Stimulated activated naive CD8-positive, alpha-beta T cell treated with anti-CD3 and anti-CD28 coated beads, Interleukin-15, amount 100 ng/mL, for 72 hours (primary cell): ENCODE measurements at regions not wholly inside any gene's neighbourhood (a gene's known extent, or its start where the extent isn't known, plus 50 kb on each side); places are given as distances from the start of the nearest gene placed in this dataset.
A peak's percentile ranks its signal among the peaks of the same experiment; 100 is the strongest.

ENCODE experiments used
- ATAC-seq: fragments of 150-1000 bp; cut with Tn5 transposase; 2 replicates; pipeline ENCODE4 v1.10.0; 2021; ENCODE audit warnings: mild to moderate bottlenecking, moderate library complexity
- DNase-seq, 2 donors: peaks; one replicate each; pipeline ENCODE4 v3.0.0; 2021 to 2022
- H3K27ac Mint-ChIP-seq, 2 donors: one replicate each; pipeline ENCODE4 v1.8.0; 2022; ENCODE audit warnings: mild to moderate bottlenecking in 2 of 2, mixed read lengths in 2 of 2, moderate library complexity in 2 of 2
- H3K27me3 Mint-ChIP-seq: one replicate; pipeline ENCODE4 v1.8.0; 2022; ENCODE audit warnings: mixed read lengths
- H3K4me1 Mint-ChIP-seq: one replicate; pipeline ENCODE4 v1.8.0; 2022; ENCODE audit warnings: mild to moderate bottlenecking, mixed read lengths
- H3K4me3 Mint-ChIP-seq, 2 donors: one replicate each; pipeline ENCODE4 v1.8.0; 2022; ENCODE audit warnings: mild to moderate bottlenecking in 2 of 2, mixed read lengths in 2 of 2, moderate library complexity in 1 of 2
- H3K9me3 Mint-ChIP-seq, 2 donors: one replicate each; pipeline ENCODE4 v1.8.0; 2022; ENCODE audit warnings: mixed read lengths in 2 of 2

DNA sequence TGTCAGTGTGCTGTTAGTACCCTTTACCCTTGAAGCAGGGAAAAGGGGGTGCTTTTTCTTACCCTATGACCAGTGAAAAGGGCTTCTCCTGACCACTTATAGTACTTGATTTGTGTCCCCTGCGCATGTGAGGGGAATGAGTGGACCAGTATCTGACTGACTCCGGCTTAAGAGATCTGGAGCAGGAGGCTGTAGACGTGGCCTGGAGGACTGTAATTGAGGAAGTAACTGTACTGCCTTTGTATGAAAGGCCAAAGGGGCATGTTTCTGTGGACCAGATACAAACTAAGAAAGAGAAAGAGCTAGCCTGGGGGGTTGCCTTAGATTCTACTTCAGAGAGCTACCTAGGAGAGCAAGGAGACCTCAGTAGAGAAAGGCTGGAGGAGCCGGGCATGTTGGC lies 89.9 kb upstream of the TBL1XR1 start:
- DNase-seq (no peak), ATAC-seq (no peak)
- H3K27ac Mint-ChIP-seq = no peak overlapping the region
- no peaks in the 10 kb centered on the region for H3K9me3 Mint-ChIP-seq
- peaks cover 14% of the 10 kb centered on the region for H3K4me1 Mint-ChIP-seq
- no peaks in the 10 kb centered on the region for H3K27me3 Mint-ChIP-seq
- no peak overlapping the region for H3K4me3 Mint-ChIP-seq

DNA sequence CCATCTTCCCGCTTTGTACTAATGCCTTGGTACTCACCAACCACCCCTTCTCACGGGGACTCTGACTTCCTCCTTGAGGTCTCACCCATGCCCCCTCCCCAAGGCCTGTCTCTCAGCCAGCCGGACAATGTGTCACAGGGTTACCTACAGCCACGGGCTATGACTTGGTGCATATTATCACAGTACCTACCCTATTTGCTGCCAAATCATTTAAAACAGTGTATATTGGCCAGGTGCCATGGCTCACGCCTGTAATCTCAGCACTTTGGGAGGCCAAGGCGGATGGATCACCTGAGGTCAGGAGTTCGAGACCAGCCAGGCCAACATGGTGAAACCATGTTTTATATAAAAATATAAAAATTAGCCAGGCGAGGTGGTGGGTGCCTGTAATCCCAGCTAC lies 93.4 kb upstream of the TBL1XR1 start:
- Mint-ChIP-seq H3K27me3 (no peaks in the 10 kb centered on the region), H3K9me3 (no peaks in the 10 kb centered on the region), H3K4me1 (peaks cover 4% of the 10 kb centered on the region), H3K4me3 (no peak overlapping the region), H3K27ac (no peak overlapping the region)
- no peak for ATAC-seq
- DNase-seq = no peak

DNA sequence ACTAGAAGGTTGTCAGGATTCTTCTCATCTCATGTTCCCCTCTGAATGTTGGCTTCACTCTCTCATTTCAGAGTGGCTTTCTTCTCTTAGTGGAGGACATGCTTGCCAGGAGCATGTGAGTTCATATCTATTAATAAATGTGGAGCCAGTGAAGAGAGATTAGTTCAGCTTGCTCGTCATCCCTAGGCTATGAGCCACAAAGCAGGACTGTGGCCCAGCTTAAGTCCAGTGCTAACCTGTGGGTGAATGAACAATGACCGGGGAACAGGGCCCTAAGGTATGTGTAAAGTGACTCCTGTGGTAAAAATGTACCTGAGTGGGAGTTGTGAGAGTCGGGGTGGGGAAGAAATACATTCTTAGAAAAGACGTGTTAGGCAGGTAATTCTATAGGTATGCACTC lies 96.9 kb upstream of the TBL1XR1 start:
- Mint-ChIP-seq H3K27me3 (no peaks in the 10 kb centered on the region), H3K9me3 (no peaks in the 10 kb centered on the region), H3K27ac (no peak overlapping the region), H3K4me1 (no peaks in the 10 kb centered on the region), H3K4me3 (no peak overlapping the region)
- DNase-seq = no peak
- ATAC-seq = no peak

DNA sequence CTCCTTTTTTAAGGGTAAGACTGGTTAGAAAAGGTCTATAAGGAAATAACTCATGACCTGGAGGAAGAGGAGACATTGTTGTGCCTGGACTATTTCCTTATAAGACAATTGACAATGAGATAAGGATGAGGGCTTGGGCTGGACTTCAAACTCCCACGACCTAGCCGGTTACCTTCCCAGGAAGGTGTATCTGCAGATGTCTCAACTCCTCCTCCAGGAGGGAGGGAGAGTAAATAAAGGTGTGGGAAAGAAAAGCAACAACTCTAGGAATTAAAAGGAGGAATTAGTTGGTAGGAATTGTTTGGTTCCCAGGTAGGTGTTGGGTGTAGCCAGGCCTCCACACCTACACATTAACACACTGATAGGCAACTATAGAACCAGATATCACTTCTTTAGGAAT lies 97.8 kb upstream of the TBL1XR1 start:
- Mint-ChIP-seq H3K27ac (no peak overlapping the region), H3K27me3 (no peaks in the 10 kb centered on the region), H3K4me3 (no peak overlapping the region), H3K9me3 (no peaks in the 10 kb centered on the region), H3K4me1 (no peaks in the 10 kb centered on the region)
- ATAC-seq = no peak
- DNase-seq = no peak

GRCh38 chr3:177299250-177299649 lies 102.0 kb upstream of the TBL1XR1 start:
- Mint-ChIP-seq H3K4me3 (no peak overlapping the region), H3K27ac (no peak overlapping the region), H3K4me1 (peaks cover 7% of the 10 kb centered on the region), H3K9me3 (no peaks in the 10 kb centered on the region), H3K27me3 (no peaks in the 10 kb centered on the region)
- ATAC-seq (no peak), DNase-seq (no peak)

- Mint-ChIP-seq H3K9me3 (no peaks in the 10 kb centered on the region), H3K4me1 (peaks cover 14% of the 10 kb centered on the region), H3K27me3 (no peaks in the 10 kb centered on the region), H3K4me3 (no peak overlapping the region), H3K27ac (no peak overlapping the region)
- no peak for ATAC-seq
- DNase-seq = no peak
Observed at GRCh38 chr3:177300039-177300833, 103.0 kb upstream of the TBL1XR1 start.

DNA sequence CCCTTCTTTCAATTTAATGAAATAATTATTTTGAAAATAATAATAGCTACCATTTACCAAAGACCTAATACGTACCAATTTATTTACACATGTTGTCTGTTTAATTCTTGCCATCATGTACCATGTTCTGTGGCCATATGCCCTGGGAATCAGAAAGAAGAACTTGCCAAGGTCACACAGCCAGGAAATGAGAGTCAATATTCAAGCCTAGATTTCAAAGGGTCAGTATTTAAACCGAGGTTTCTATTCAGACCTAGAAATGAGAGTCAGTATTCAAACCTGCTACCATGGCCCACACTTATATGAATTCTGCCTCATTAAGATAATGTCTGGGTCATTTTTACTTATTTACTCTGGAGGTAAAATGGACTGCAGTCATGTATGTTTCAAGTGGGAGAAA lies 103.6 kb upstream of the TBL1XR1 start:
- no peak for ATAC-seq
- Mint-ChIP-seq H3K27me3 (no peaks in the 10 kb centered on the region), H3K4me1 (peaks cover 19% of the 10 kb centered on the region), H3K4me3 (no peak overlapping the region), H3K9me3 (no peaks in the 10 kb centered on the region), H3K27ac (no peak overlapping the region)
- DNase-seq = no peak

- Mint-ChIP-seq H3K27ac (no peak overlapping the region), H3K9me3 (no peaks in the 10 kb centered on the region), H3K4me1 (peaks cover 21% of the 10 kb centered on the region), H3K4me3 (no peak overlapping the region), H3K27me3 (no peaks in the 10 kb centered on the region)
- no peak for ATAC-seq
- DNase-seq = no peak
Observed at GRCh38 chr3:177306252-177306651, 109.0 kb upstream of the TBL1XR1 start.

- H3K4me3 Mint-ChIP-seq = no peak overlapping the region
- DNase-seq (no peak), ATAC-seq (no peak)
- no peak overlapping the region for H3K27ac Mint-ChIP-seq
- peaks cover 22% of the 10 kb centered on the region for H3K4me1 Mint-ChIP-seq
- H3K9me3 Mint-ChIP-seq = peaks cover 5 to 6% of the 10 kb centered on the region in 2 donors
- no peaks in the 10 kb centered on the region for H3K27me3 Mint-ChIP-seq
Observed at GRCh38 chr3:177307391-177307790, 110.1 kb upstream of the TBL1XR1 start.

DNA sequence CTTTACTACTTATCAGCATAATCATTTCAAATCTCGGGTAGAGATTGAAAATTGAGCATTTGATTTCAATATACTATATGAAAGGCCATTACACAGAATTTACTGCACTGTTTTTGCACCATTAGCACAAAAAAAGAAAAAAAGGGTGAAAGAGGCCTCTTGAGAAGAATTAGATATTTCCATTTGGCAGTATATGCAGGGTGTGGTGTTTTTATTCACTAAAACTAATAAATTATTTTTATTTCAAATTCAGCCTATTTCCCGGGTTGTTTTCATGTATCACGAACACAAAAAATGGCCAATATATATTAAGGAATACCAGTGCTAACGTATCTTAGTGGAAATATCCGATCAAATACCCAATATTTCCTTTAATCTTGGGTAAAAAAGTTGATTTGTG lies 110.5 kb upstream of the TBL1XR1 start:
- peaks cover 25% of the 10 kb centered on the region for H3K4me1 Mint-ChIP-seq
- ATAC-seq (no peak), DNase-seq (no peak)
- H3K27me3 Mint-ChIP-seq = no peaks in the 10 kb centered on the region
- no peak overlapping the region for H3K4me3 Mint-ChIP-seq
- H3K9me3 Mint-ChIP-seq = peaks cover 9 to 10% of the 10 kb centered on the region in 2 donors
- H3K27ac Mint-ChIP-seq = no peak overlapping the region

DNA sequence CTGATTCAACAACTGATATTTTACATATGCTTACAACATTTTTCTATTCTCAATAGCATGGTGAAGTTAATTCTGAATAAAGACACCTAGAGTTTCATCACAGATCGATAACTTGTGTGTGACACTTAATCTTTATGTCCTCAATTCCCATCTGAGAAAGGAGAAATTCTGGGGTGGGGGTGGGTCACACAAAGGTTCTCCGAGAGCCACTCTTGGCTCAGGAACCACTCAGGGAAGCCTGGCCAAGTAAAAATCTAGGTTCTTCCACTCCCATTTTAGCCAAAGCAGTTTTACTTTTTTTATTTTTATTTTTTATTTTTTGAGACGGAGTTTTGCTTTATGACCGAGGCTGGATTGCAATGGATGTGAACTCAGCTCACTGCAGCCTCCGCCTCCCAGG lies 111.0 kb upstream of the TBL1XR1 start:
- H3K27me3 Mint-ChIP-seq = no peaks in the 10 kb centered on the region
- DNase-seq (no peak), ATAC-seq (no peak)
- H3K4me3 Mint-ChIP-seq = no peak overlapping the region
- no peak overlapping the region for H3K27ac Mint-ChIP-seq
- H3K9me3 Mint-ChIP-seq = peaks cover 9 to 12% of the 10 kb centered on the region in 2 donors
- peaks cover 25% of the 10 kb centered on the region for H3K4me1 Mint-ChIP-seq

- Mint-ChIP-seq H3K4me3 (no peak overlapping the region), H3K27me3 (no peaks in the 10 kb centered on the region), H3K9me3 (peaks cover 9 to 12% of the 10 kb centered on the region in 2 donors), H3K27ac (no peak overlapping the region), H3K4me1 (peaks cover 19% of the 10 kb centered on the region)
- DNase-seq (no peak), ATAC-seq (peak; percentile 61)
Observed at GRCh38 chr3:177308911-177309310, 111.6 kb upstream of the TBL1XR1 start.

- H3K4me3 Mint-ChIP-seq = no peak overlapping the region
- no peaks in the 10 kb centered on the region for H3K27me3 Mint-ChIP-seq
- H3K9me3 Mint-ChIP-seq = peaks cover 12 to 13% of the 10 kb centered on the region in 2 donors
- peaks cover 10% of the 10 kb centered on the region for H3K4me1 Mint-ChIP-seq
- ATAC-seq = no peak
- no peak for DNase-seq
- H3K27ac Mint-ChIP-seq = no peak overlapping the region
Observed at GRCh38 chr3:177312491-177312890, 115.2 kb upstream of the TBL1XR1 start.

GRCh38 chr3:177314897-177315296 lies 117.6 kb upstream of the TBL1XR1 start:
- H3K4me3 Mint-ChIP-seq = peak overlapping the region; percentile 7 to 59
- H3K9me3 Mint-ChIP-seq = peaks cover 12 to 13% of the 10 kb centered on the region in 2 donors
- H3K27me3 Mint-ChIP-seq = no peaks in the 10 kb centered on the region
- DNase-seq = no peak
- H3K27ac Mint-ChIP-seq = peak overlapping the region; percentile 91 to 97
- H3K4me1 Mint-ChIP-seq = peaks cover 14% of the 10 kb centered on the region
- ATAC-seq = peak; percentile 88

DNA sequence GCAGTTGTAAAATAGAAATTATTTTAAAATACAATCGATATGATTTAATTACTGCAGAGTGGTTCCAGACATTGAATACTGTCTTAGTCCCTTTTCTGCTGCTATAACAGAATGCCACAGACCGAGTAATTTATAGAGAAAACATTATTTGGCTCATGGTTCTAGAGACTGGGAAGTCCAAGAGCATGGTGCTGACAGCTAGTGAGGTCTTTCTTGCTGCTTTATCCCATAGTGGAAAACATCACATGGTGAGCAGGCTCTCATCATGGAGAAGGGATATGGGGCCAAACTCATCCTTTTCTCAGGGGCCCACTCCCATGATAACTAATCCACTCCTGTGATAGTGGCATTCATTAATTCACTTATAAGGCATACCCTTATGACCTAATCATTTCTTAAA lies 120.0 kb upstream of the TBL1XR1 start:
- Mint-ChIP-seq H3K4me1 (peaks cover 35% of the 10 kb centered on the region), H3K27me3 (no peaks in the 10 kb centered on the region), H3K9me3 (peaks cover 7 to 10% of the 10 kb centered on the region in 2 donors), H3K27ac (no peak overlapping the region), H3K4me3 (no peak overlapping the region)
- no peak for ATAC-seq
- no peak for DNase-seq

- ATAC-seq = no peak
- no peaks in the 10 kb centered on the region for H3K27me3 Mint-ChIP-seq
- no peak overlapping the region for H3K27ac Mint-ChIP-seq
- DNase-seq = no peak
- peaks cover 0 to 4% of the 10 kb centered on the region in 2 donors for H3K9me3 Mint-ChIP-seq
- no peak overlapping the region for H3K4me3 Mint-ChIP-seq
- H3K4me1 Mint-ChIP-seq = peaks cover 31% of the 10 kb centered on the region
Observed at GRCh38 chr3:177318559-177318958, 121.3 kb upstream of the TBL1XR1 start.

- Mint-ChIP-seq H3K4me3 (no peak overlapping the region), H3K27ac (no peak overlapping the region)
- DNase-seq = no peak
Observed at GRCh38 chr3:177320765-177321247, 123.5 kb upstream of the TBL1XR1 start.

More at GRCh38 chr3:177320765-177321247, 123.5 kb upstream of the TBL1XR1 start:
- ATAC-seq = no peak
- Mint-ChIP-seq H3K9me3 (no peaks in the 10 kb centered on the region), H3K4me1 (peaks cover 25% of the 10 kb centered on the region), H3K27me3 (no peaks in the 10 kb centered on the region)
